Peyer's patch (tissue), 4 donors: ENCODE measurements at regions not wholly inside any gene's neighbourhood (a gene's known extent, or its start where the extent isn't known, plus 50 kb on each side); places are given as distances from the start of the nearest gene placed in this dataset.

ENCODE experiments used
- POLR2A ChIP-seq, 2 donors: fragments of 450-650 bp; IDR thresholded peaks; one replicate each; pipeline ENCODE4 v1.5.1; 2017; ENCODE audit warnings: antibody characterized with exemption in 2 of 2, mild to moderate bottlenecking in 2 of 2, moderate library complexity in 2 of 2
- TF ChIP-seq, protein P1 (sequence below), 6 experiments: fragments of 450-650 bp in 4 of 6; fragments of 200-600 bp in 2 of 6; sonication (generic) in 1 of 6; IDR thresholded peaks; one replicate each; pipeline ENCODE4 v1.5.1; 2017 to 2019; ENCODE audit warnings: antibody characterized with exemption in 6 of 6, mild to moderate bottlenecking in 3 of 6, moderate library complexity in 1 of 6

DNA sequence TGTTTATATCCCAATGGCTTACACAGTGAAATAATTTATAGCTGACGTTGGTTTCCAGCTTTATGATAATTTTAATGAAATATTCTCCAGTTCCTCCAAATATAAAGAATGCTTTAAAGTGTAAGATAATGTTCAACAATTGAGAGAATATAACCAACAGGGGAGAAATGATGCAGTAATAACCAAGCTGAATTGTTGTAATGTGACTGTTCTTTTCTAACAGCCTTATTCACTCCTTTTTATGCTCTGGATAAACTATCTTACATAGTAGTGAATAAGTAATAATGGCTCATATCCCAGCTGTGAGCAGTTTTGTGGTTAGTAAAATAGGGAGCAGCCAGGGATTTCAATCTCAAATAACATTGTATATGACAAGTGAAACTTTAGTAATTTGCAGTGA, 2348.7 kb upstream of the ACO1 start:
- TF ChIP-seq, protein P1, sequence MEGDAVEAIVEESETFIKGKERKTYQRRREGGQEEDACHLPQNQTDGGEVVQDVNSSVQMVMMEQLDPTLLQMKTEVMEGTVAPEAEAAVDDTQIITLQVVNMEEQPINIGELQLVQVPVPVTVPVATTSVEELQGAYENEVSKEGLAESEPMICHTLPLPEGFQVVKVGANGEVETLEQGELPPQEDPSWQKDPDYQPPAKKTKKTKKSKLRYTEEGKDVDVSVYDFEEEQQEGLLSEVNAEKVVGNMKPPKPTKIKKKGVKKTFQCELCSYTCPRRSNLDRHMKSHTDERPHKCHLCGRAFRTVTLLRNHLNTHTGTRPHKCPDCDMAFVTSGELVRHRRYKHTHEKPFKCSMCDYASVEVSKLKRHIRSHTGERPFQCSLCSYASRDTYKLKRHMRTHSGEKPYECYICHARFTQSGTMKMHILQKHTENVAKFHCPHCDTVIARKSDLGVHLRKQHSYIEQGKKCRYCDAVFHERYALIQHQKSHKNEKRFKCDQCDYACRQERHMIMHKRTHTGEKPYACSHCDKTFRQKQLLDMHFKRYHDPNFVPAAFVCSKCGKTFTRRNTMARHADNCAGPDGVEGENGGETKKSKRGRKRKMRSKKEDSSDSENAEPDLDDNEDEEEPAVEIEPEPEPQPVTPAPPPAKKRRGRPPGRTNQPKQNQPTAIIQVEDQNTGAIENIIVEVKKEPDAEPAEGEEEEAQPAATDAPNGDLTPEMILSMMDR (IDR thresholded peaks at IDR 0.05) = no peak
- TF ChIP-seq POLR2A (IDR thresholded peaks at IDR 0.05) = no peak
